ENCODE measurements at regions not wholly inside any gene's neighbourhood (a gene's known extent, or its start where the extent isn't known, plus 50 kb on each side); places are given as distances from the start of the nearest gene placed in this dataset.
"Not testable (repeated sequence)": the region's sequence is repeated elsewhere in the genome, so short reads cannot be mapped to it uniquely, and the experiment has no call there.

DNA sequence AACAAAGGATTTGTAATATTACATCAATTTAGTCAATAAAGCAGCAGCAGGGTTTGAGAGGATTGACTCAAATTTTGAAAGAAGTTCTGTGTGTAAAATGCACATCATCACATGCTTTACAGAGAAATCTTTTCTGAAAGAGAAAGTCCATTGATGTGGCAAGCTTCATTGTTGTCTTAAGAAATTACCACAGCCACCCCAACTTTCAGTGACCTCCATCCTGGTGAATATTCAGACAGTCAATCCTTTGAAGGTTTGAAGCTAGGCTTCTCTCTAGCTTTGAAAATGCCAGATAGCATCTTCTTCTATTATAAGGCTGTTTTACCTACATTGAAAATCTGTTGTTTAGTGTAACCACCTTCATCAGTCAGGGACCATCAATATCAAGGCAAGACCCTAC lies 51.8 kb upstream of the SETMAR start:
- H3K4me3 ChIP-seq (ENCODE audit: low read depth, low read length) = no peak overlapping the region
- no peak for DNase-seq (ENCODE audit: low read depth)
- TF ChIP-seq CTCF (IDR thresholded peaks at IDR 0.05; ENCODE audit: control insufficient read depth, extremely low read depth, insufficient read depth) = no peak

DNA sequence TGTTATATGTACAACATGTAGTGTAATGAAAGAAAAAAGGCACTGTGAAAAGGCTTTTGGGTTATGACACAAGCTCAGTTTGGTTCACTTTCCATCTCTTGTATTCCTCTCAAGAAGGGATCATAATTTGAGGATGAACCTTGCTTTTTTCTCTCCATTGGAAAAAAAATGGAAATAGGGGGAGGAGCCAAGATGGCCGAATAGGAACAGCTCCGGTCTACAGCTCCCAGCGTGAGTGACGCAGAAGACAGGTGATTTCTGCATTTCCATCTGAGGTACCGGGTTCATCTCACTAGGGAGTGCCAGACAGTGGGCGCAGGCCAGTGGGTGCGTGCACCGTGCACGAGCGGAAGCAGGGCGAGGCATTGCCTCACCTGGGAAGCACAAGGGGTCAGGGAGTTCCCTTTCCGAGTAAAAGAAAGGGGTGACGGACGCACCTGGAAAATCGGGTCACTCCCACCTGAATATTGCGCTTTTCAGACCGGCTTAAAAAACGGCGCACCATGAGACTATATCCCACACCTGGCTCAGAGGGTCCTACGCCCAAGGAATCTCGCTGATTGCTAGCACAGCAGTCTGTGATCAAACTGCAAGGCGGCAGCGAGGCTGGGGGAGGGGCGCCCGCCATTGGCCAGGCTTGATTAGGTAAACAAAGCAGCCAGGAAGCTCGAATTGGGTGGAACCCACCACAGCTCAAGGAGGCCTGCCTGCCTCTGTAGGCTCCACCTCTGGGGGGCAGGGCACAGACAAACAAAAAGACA lies 49.9 kb upstream of the SETMAR start:
- DNase-seq (ENCODE audit: low read depth); H3K4me3 ChIP-seq (ENCODE audit: low read depth, low read length): not testable (repeated sequence)
